ENCODE measurements at regions not wholly inside any gene's neighbourhood (a gene's known extent, or its start where the extent isn't known, plus 50 kb on each side); places are given as distances from the start of the nearest gene placed in this dataset.

- TF ChIP-seq CTCF (IDR thresholded peaks at IDR 0.05; ENCODE audit: extremely low read depth in 1 of 2, insufficient read depth in 1 of 2, low read depth in 1 of 2, low read length in 2 of 2) (no peak), MAX (IDR thresholded peaks at IDR 0.05; ENCODE audit: insufficient read depth, insufficient read length) (no peak), POLR2AphosphoS5 (IDR thresholded peaks at IDR 0.05; ENCODE audit: insufficient read depth, low read depth, low read length) (no peak), EZH2 (IDR thresholded peaks at IDR 0.05; ENCODE audit: borderline replicate concordance, low read depth, low read length, severe bottlenecking) (no peak), GATA2 (IDR thresholded peaks at IDR 0.05; ENCODE audit: insufficient read depth, insufficient read length, low read depth, low read length) (no peak), JUN (IDR thresholded peaks at IDR 0.05; ENCODE audit: borderline replicate concordance, insufficient read depth, insufficient read length, low read depth) (no peak), POLR2A (IDR thresholded peaks at IDR 0.05; ENCODE audit: low read depth, low read length) (no peak)
These were observed 90.8 kb downstream of the ELAPOR2 start for GRCh38 chr7:86968618-86969017.

All from endothelial cell of umbilical vein (primary cell).